ENCODE measurements at regions not wholly inside any gene's neighbourhood (a gene's known extent, or its start where the extent isn't known, plus 50 kb on each side); places are given as distances from the start of the nearest gene placed in this dataset.

- DNase-seq (ENCODE audit: insufficient read length, low spot score) (no peak), FAIRE-seq (no peak)
- TF ChIP-seq POLR2A (IDR thresholded peaks at IDR 0.05; ENCODE audit: low read depth, low read length) (no peak), POLR2AphosphoS5 (IDR thresholded peaks at IDR 0.05; ENCODE audit: low read depth, low read length) (no peak), TAF1 (IDR thresholded peaks at IDR 0.05; ENCODE audit: low read depth, low read length) (no peak), POU2F2 (IDR thresholded peaks at IDR 0.05; ENCODE audit: low read depth, low read length) (no peak), PAX5 (IDR thresholded peaks at IDR 0.05; ENCODE audit: insufficient read depth, low read length, severe bottlenecking) (no peak), SPI1 (IDR thresholded peaks at IDR 0.05; ENCODE audit: low read depth, low read length) (no peak)
These were observed 66.5 kb upstream of the LIN7C start for GRCh38 chr11:27573024-27573423.

- FAIRE-seq, result no peak
- no peak for DNase-seq (ENCODE audit: insufficient read length, low spot score)
- TF ChIP-seq SPI1 (IDR thresholded peaks at IDR 0.05; ENCODE audit: low read depth, low read length), result no peak
- TF ChIP-seq TAF1 (IDR thresholded peaks at IDR 0.05; ENCODE audit: low read depth, low read length), result no peak
- TF ChIP-seq POU2F2 (IDR thresholded peaks at IDR 0.05; ENCODE audit: low read depth, low read length), result no peak
- TF ChIP-seq PAX5 (IDR thresholded peaks at IDR 0.05; ENCODE audit: insufficient read depth, low read length, severe bottlenecking), result no peak
- TF ChIP-seq POLR2A (IDR thresholded peaks at IDR 0.05; ENCODE audit: low read depth, low read length), result no peak
- TF ChIP-seq POLR2AphosphoS5 (IDR thresholded peaks at IDR 0.05; ENCODE audit: low read depth, low read length), result no peak
These were observed 64.7 kb upstream of the LIN7C start for GRCh38 chr11:27571154-27571810.

- TF ChIP-seq TAF1 (IDR thresholded peaks at IDR 0.05; ENCODE audit: low read depth, low read length) (no peak), POU2F2 (IDR thresholded peaks at IDR 0.05; ENCODE audit: low read depth, low read length) (no peak), SPI1 (IDR thresholded peaks at IDR 0.05; ENCODE audit: low read depth, low read length) (no peak)
- DNase-seq (ENCODE audit: insufficient read length, low spot score) (no peak), FAIRE-seq (no peak)
These were observed 64.0 kb upstream of the LIN7C start for GRCh38 chr11:27570542-27570941.

GRCh38 chr11:27563641-27564040 is 57.1 kb upstream of the LIN7C start:
- FAIRE-seq (no peak), DNase-seq (ENCODE audit: insufficient read length, low spot score) (no peak)
- TF ChIP-seq POLR2AphosphoS5 (IDR thresholded peaks at IDR 0.05; ENCODE audit: low read depth, low read length), result no peak
- TF ChIP-seq PAX5 (IDR thresholded peaks at IDR 0.05; ENCODE audit: insufficient read depth, low read length, severe bottlenecking), result no peak
- TF ChIP-seq TAF1 (IDR thresholded peaks at IDR 0.05; ENCODE audit: low read depth, low read length), result no peak
- TF ChIP-seq POLR2A (IDR thresholded peaks at IDR 0.05; ENCODE audit: low read depth, low read length), result no peak
- TF ChIP-seq SPI1 (IDR thresholded peaks at IDR 0.05; ENCODE audit: low read depth, low read length), result no peak
- TF ChIP-seq POU2F2 (IDR thresholded peaks at IDR 0.05; ENCODE audit: low read depth, low read length), result no peak

GRCh38 chr11:27563201-27563600 is 56.6 kb upstream of the LIN7C start:
- DNase-seq (ENCODE audit: insufficient read length, low spot score), result no peak
- no peak for FAIRE-seq
- TF ChIP-seq SPI1 (IDR thresholded peaks at IDR 0.05; ENCODE audit: low read depth, low read length), result no peak
- no peak for TF ChIP-seq TAF1 (IDR thresholded peaks at IDR 0.05; ENCODE audit: low read depth, low read length)
- no peak for TF ChIP-seq POU2F2 (IDR thresholded peaks at IDR 0.05; ENCODE audit: low read depth, low read length)
- TF ChIP-seq POLR2AphosphoS5 (IDR thresholded peaks at IDR 0.05; ENCODE audit: low read depth, low read length), result no peak
- no peak for TF ChIP-seq POLR2A (IDR thresholded peaks at IDR 0.05; ENCODE audit: low read depth, low read length)
- TF ChIP-seq PAX5 (IDR thresholded peaks at IDR 0.05; ENCODE audit: insufficient read depth, low read length, severe bottlenecking), result no peak

GRCh38 chr11:27558401-27558800 is 51.8 kb upstream of the LIN7C start:
- DNase-seq (ENCODE audit: insufficient read length, low spot score) (no peak), FAIRE-seq (no peak)
- no peak for TF ChIP-seq PAX5 (IDR thresholded peaks at IDR 0.05; ENCODE audit: insufficient read depth, low read length, severe bottlenecking)
- no peak for TF ChIP-seq TAF1 (IDR thresholded peaks at IDR 0.05; ENCODE audit: low read depth, low read length)
- no peak for TF ChIP-seq POLR2AphosphoS5 (IDR thresholded peaks at IDR 0.05; ENCODE audit: low read depth, low read length)
- no peak for TF ChIP-seq POLR2A (IDR thresholded peaks at IDR 0.05; ENCODE audit: low read depth, low read length)
- TF ChIP-seq POU2F2 (IDR thresholded peaks at IDR 0.05; ENCODE audit: low read depth, low read length), result no peak
- no peak for TF ChIP-seq SPI1 (IDR thresholded peaks at IDR 0.05; ENCODE audit: low read depth, low read length)

- DNase-seq (ENCODE audit: insufficient read length, low spot score) (no peak), FAIRE-seq (no peak)
- TF ChIP-seq POU2F2 (IDR thresholded peaks at IDR 0.05; ENCODE audit: low read depth, low read length) (no peak), TAF1 (IDR thresholded peaks at IDR 0.05; ENCODE audit: low read depth, low read length) (no peak)
These were observed 50.7 kb upstream of the LIN7C start for GRCh38 chr11:27557226-27557625.
